Psoas muscle (tissue), 7 donors: ENCODE measurements at regions not wholly inside any gene's neighbourhood (a gene's known extent, or its start where the extent isn't known, plus 50 kb on each side); places are given as distances from the start of the nearest gene placed in this dataset.

Experiments used
- ATAC-seq, 4 donors: fragments of 200-7000 bp; cut with Tn5 transposase; one replicate each; pipeline ENCODE4 v1.9.1; 2020; ENCODE audit warnings: moderate library complexity in 3 of 4, mild to moderate bottlenecking in 2 of 4
- DNase-seq, 2 donors: peaks; one replicate each; pipeline ENCODE4 v3.0.0-alpha.2; 2020
- H3K27ac ChIP-seq: fragments of 200-600 bp; one replicate; pipeline ENCODE4 v1.8.0; 2022
- H3K27me3 ChIP-seq, 3 donors: fragments of 200-600 bp in 1 of 3; one replicate each; pipeline versions ENCODE4 v1.6.1 to v1.8.0; 2013 to 2022; ENCODE audit warnings: low read length in 2 of 3, mild to moderate bottlenecking in 2 of 3, moderate library complexity in 1 of 3; ENCODE audit not compliant: insufficient read depth in 3 of 3
- H3K36me3 ChIP-seq, 2 donors: fragments of 200-600 bp in 1 of 2; one replicate each; pipeline versions ENCODE4 v1.6.1 to v1.8.0; 2013 to 2022; ENCODE audit warnings: low read depth in 1 of 2, mild to moderate bottlenecking in 1 of 2, moderate library complexity in 1 of 2; ENCODE audit not compliant: insufficient read depth in 1 of 2
- H3K4me1 ChIP-seq: fragments of 200-600 bp; one replicate; pipeline ENCODE4 v1.8.0; 2022
- H3K4me3 ChIP-seq: fragments of 200-600 bp; one replicate; pipeline ENCODE4 v1.8.0; 2022; ENCODE audit warnings: mild to moderate bottlenecking
- H3K9me3 ChIP-seq: fragments of 200-600 bp; one replicate; pipeline ENCODE4 v1.8.0; 2022
- WGBS, 3 donors: extraction: QIAGEN DNeasy Blood & Tissue Kit; methylation state at CpG; one replicate each; pipeline versions ENCODE4 v1.1.6 to v1.1.7; 2013; 5-methylcytosine and 5-hydroxymethylcytosine counted together
- intact Hi-C, 2 donors: fragments of 100-400 bp; cut with DNase I; formaldehyde crosslinking; loops; one replicate each; pipeline versions ENCODE4 v1.11.0 to v1.14.2; 2022
- TF ChIP-seq, protein P1 (sequence below): fragments of 200-600 bp; IDR thresholded peaks from one replicate; pipeline ENCODE4 v1.8.0; 2022; ENCODE audit warnings: antibody characterized with exemption
- donor health status: healthy with polysubstance abuse.
- donor health status: DM: no; HTN: no; CAD: no; lungs with moderate emphysema.
- donor health status: Bipolar disorder and iron deficiency.
- donor health status: healthy.
- donor health status: DM: yes; HTN: yes; CAD: no.
- donor health status: DM: no; HTN: no; CAD: no.
- donor health status: DM: yes; HTN: yes; CAD: no.

DNA sequence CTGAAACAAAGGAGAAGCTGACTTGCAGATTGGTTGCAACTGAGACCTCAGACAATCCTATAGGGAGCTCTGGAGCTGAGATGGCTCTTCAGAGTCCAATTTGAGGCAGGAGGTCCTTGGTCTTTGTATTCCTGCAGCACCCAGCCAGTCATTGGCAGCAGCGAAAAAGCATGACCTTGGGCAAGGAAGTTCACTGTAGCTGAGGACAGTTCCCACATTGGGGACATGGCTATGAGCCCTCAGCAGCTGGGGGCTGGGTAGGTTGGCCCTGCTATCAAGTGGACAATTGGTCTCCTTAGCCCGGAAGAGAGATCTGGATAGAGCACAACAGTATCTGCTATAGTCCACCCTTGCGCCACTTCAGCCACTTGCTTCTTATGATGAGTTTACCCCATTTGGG lies 56.9 kb upstream of the ATP6AP2 start:
- H3K4me1 ChIP-seq, result no peaks in the 10 kb centered on the region
- intact Hi-C loops, result no loop called here
- peaks cover 0 to 29% (median 0%) of the 10 kb centered on the region in 3 donors for H3K27me3 ChIP-seq
- H3K27ac ChIP-seq, result no peak overlapping the region
- TF ChIP-seq, protein P1, sequence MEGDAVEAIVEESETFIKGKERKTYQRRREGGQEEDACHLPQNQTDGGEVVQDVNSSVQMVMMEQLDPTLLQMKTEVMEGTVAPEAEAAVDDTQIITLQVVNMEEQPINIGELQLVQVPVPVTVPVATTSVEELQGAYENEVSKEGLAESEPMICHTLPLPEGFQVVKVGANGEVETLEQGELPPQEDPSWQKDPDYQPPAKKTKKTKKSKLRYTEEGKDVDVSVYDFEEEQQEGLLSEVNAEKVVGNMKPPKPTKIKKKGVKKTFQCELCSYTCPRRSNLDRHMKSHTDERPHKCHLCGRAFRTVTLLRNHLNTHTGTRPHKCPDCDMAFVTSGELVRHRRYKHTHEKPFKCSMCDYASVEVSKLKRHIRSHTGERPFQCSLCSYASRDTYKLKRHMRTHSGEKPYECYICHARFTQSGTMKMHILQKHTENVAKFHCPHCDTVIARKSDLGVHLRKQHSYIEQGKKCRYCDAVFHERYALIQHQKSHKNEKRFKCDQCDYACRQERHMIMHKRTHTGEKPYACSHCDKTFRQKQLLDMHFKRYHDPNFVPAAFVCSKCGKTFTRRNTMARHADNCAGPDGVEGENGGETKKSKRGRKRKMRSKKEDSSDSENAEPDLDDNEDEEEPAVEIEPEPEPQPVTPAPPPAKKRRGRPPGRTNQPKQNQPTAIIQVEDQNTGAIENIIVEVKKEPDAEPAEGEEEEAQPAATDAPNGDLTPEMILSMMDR, result no peak
- ATAC-seq (no peak), DNase-seq (no peak)
- no peaks in the 10 kb centered on the region for H3K36me3 ChIP-seq
- no peak overlapping the region for H3K4me3 ChIP-seq
- no peaks in the 10 kb centered on the region for H3K9me3 ChIP-seq
- WGBS, 3 donors, result 40 to 66% (median 63%) methylated on average over 3 of the region's 3 CpGs

DNA sequence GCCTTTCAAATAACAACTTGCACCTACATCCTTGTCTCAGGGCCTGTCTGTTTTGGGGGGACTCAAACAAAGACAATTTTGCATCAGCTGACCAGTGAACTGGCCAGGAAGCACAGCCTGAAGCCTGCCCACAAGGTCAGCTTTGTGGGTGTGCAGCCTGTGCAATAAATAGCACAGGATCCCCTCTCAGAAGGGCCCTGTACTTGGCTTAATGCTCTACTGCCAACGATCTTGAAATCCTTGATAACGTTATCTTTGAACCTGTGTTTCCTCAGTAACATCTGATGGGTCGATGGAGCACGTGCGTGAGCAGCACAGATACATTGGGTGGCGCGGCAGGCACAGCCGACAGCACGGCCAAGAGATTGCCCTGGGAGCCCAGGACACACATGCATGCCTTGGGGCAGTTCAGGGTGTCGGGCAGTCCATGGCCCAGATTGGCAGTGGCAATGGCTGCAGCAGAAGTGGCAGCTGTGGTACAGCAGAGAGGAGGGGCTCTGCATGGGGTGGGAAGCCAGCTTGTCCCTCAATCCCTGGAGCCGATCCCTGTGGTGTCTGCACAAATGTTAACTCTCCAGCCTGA lies 58.8 kb upstream of the ATP6AP2 start:
- Histone ChIP-seq H3K36me3 (no peaks in the 10 kb centered on the region), H3K4me1 (no peaks in the 10 kb centered on the region), H3K27me3 (peaks cover 0 to 19% (median 0%) of the 10 kb centered on the region in 3 donors), H3K27ac (no peak overlapping the region), H3K4me3 (no peak overlapping the region), H3K9me3 (no peaks in the 10 kb centered on the region)
- WGBS, 3 donors, result 28 to 39% (median 37%) methylated on average over 11 of the region's 11 CpGs
- TF ChIP-seq, protein P1, result no peak
- DNase-seq, result no peak
- peak in 3 of 4 donors; percentile 24 to 49 (median 37) for ATAC-seq
- intact Hi-C loops, result no loop called here

DNA sequence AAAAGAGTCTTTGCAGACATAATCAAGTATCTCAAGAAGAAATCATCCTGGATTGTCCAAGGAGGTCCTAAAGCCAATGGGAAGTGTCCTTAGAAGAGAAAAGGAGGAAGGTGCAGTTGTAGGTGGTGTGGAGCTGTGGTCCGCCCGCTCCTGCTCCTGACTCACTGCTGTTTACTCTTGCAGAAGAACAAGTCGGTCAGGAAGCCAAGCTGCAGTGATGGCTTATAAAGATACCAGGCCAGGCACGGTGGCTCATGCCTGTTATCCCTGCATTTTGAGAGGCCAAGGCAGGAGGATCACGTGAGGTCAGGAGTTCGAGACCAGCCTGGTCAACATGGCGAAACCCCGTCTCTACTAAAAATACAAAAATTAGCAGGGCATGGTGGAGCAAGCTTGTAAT lies 66.4 kb upstream of the ATP6AP2 start:
- TF ChIP-seq, protein P1, result no peak
- H3K4me1 ChIP-seq, result no peaks in the 10 kb centered on the region
- ATAC-seq (no peak), DNase-seq (no peak)
- no peak overlapping the region for H3K4me3 ChIP-seq
- H3K36me3 ChIP-seq, result no peaks in the 10 kb centered on the region
- intact Hi-C loops, result no loop called here
- 81 to 88% (median 83%) methylated on average over 8 of the region's 8 CpGs for WGBS, 3 donors
- no peak overlapping the region for H3K27ac ChIP-seq
- H3K9me3 ChIP-seq, result no peaks in the 10 kb centered on the region
- H3K27me3 ChIP-seq, result peaks cover 0 to 19% (median 2%) of the 10 kb centered on the region in 3 donors

DNA sequence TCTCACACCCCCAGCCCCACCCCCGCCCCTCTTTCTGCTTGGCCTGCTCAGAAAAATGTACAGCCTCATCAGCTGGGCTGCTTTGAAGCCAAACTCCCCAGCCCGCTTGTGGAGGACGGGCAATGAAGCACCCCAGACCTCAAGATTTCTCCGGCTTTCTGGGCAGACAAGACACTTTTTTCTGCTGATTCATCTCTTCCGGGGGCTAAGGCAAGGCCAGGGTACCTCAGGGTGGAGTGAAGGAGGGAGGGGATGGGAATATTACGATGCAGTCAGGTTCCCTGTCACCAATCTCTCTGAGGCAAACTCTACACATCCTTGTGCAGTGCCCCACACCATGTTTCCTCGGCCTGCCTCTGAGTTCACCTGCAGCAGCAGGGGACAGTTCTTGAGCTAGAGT lies 66.9 kb upstream of the ATP6AP2 start:
- WGBS, 3 donors, result 66 to 84% (median 77%) methylated on average over 7 of the region's 7 CpGs
- H3K27me3 ChIP-seq, result peaks cover 0 to 20% (median 2%) of the 10 kb centered on the region in 3 donors
- no peak overlapping the region for H3K4me3 ChIP-seq
- H3K27ac ChIP-seq, result no peak overlapping the region
- no peaks in the 10 kb centered on the region for H3K9me3 ChIP-seq
- intact Hi-C loops, result no loop called here
- no peaks in the 10 kb centered on the region for H3K4me1 ChIP-seq
- DNase-seq (no peak), ATAC-seq (no peak)
- TF ChIP-seq, protein P1, result no peak
- no peaks in the 10 kb centered on the region for H3K36me3 ChIP-seq

GRCh38 chrX:40513012-40513411 lies 67.8 kb upstream of the ATP6AP2 start:
- H3K4me1 ChIP-seq, result no peaks in the 10 kb centered on the region
- TF ChIP-seq, protein P1, result no peak
- H3K36me3 ChIP-seq, result no peaks in the 10 kb centered on the region
- H3K4me3 ChIP-seq, result no peak overlapping the region
- ATAC-seq, result no peak
- no peak for DNase-seq
- H3K27me3 ChIP-seq, result peaks cover 0 to 20% (median 2%) of the 10 kb centered on the region in 3 donors
- 42 to 65% (median 52%) methylated on average over 4 to 5 of the region's 5 CpGs for whole genome bisulfite sequencing, 3 donors
- intact Hi-C loops, result no loop called here
- H3K9me3 ChIP-seq, result no peaks in the 10 kb centered on the region
- no peak overlapping the region for H3K27ac ChIP-seq
